ENCODE measurements at regions not wholly inside any gene's neighbourhood (a gene's known extent, or its start where the extent isn't known, plus 50 kb on each side); places are given as distances from the start of the nearest gene placed in this dataset.

- Histone ChIP-seq H3K4me3 (no peak overlapping the region), H4K20me1 (replicated peaks; ENCODE audit: insufficient read depth) (no peaks in the 10 kb centered on the region), H3K36me3 (ENCODE audit: insufficient read depth) (no peaks in the 10 kb centered on the region), H3F3A (replicated peaks; ENCODE audit: low read depth) (no peaks in the 10 kb centered on the region), H3K27ac (ENCODE audit: low read depth) (no peak overlapping the region), H2AFZ (peak overlapping the region; percentile 38; the same call in 1 of the 2 replicates), H3K9me2 (ENCODE audit: insufficient read depth) (peaks cover 16% of the 10 kb centered on the region), H3K27me3 (ENCODE audit: insufficient read depth) (no peaks in the 10 kb centered on the region), H3K4me1 (ENCODE audit: insufficient read depth) (no peaks in the 10 kb centered on the region), H3K79me2 (replicated peaks; ENCODE audit: insufficient read depth) (no peaks in the 10 kb centered on the region), H3K4me2 (no peak overlapping the region)
- Mint-ChIP-seq H3K4me1 (no peaks in the 10 kb centered on the region), H3K36me3 (ENCODE audit: low read depth) (no peaks in the 10 kb centered on the region), H3K27ac (no peak overlapping the region), H3K27me3 (ENCODE audit: insufficient read depth, low read depth, poor library complexity) (peaks cover 1% of the 10 kb centered on the region), H3K4me3 (no peak overlapping the region), H3K9me3 (no peaks in the 10 kb centered on the region)
- TF ChIP-seq EZH2 (IDR thresholded peaks at IDR 0.05; ENCODE audit: low read depth, unreplicated experiment) = no peak
- TF ChIP-seq ZNF331 (CRISPR knock-in tag; IDR thresholded peaks at IDR 0.05; ENCODE audit: low read depth) = no peak
- no peak for TF ChIP-seq REST (IDR thresholded peaks at IDR 0.05; ENCODE audit: unreplicated experiment)
- no peak for TF ChIP-seq ZNF462 (CRISPR knock-in tag; IDR thresholded peaks at IDR 0.05)
- no peak for TF ChIP-seq POLR2AphosphoS5 (IDR thresholded peaks at IDR 0.05; ENCODE audit: low read depth)
- TF ChIP-seq NANOG (IDR thresholded peaks at IDR 0.05; ENCODE audit: borderline replicate concordance) = no peak
- TF ChIP-seq EZH2phosphoT487 (IDR thresholded peaks at IDR 0.05; ENCODE audit: unreplicated experiment) = no peak
- TF ChIP-seq CREB1 (CRISPR knock-in tag; IDR thresholded peaks at IDR 0.05; ENCODE audit: low read depth) = no peak
- no peak for TF ChIP-seq ETS1 (IDR thresholded peaks at IDR 0.05)
- TF ChIP-seq CTCF (conservative IDR thresholded peaks at IDR 0.05; ENCODE audit: low read depth in 2 of 2) = no peak
- no peak for TF ChIP-seq JUNB (IDR thresholded peaks at IDR 0.05; ENCODE audit: unreplicated experiment)
- no peak for TF ChIP-seq STAT1 (IDR thresholded peaks at IDR 0.05; ENCODE audit: unreplicated experiment)
- no peak for TF ChIP-seq ZNF114 (CRISPR knock-in tag; IDR thresholded peaks at IDR 0.05)
- no peak for ATAC-seq
- DNase-seq (ENCODE audit: low spot score) = no peak
These were observed 227.4 kb downstream of the MAN2A1 start for GRCh38 chr5:109917154-109917546.

Data from GM23338 (cell line).